ENCODE measurements at regions not wholly inside any gene's neighbourhood (a gene's known extent, or its start where the extent isn't known, plus 50 kb on each side); places are given as distances from the start of the nearest gene placed in this dataset.

DNA sequence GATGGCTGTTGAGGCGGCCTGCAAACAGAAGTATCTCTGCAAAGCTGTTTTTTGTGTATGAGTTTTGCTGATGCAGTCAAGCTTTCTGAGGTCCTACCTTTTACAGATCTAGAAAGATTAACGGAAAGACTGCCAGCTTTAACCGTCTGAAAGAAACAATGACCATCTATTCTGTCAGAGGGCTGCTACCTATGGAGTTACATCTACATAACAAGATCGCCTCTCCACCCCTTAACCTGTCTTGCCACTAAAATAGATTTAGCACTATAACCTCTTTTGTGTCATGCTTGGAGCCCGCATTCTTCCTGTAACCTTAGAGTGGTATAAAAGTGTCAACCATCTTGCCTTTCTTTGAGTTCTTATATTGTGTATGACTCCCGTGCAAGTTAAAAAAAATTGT is 291.2 kb downstream of the POM121L12 start:
- TF ChIP-seq, protein P1, sequence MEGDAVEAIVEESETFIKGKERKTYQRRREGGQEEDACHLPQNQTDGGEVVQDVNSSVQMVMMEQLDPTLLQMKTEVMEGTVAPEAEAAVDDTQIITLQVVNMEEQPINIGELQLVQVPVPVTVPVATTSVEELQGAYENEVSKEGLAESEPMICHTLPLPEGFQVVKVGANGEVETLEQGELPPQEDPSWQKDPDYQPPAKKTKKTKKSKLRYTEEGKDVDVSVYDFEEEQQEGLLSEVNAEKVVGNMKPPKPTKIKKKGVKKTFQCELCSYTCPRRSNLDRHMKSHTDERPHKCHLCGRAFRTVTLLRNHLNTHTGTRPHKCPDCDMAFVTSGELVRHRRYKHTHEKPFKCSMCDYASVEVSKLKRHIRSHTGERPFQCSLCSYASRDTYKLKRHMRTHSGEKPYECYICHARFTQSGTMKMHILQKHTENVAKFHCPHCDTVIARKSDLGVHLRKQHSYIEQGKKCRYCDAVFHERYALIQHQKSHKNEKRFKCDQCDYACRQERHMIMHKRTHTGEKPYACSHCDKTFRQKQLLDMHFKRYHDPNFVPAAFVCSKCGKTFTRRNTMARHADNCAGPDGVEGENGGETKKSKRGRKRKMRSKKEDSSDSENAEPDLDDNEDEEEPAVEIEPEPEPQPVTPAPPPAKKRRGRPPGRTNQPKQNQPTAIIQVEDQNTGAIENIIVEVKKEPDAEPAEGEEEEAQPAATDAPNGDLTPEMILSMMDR (IDR thresholded peaks at IDR 0.05; ENCODE audit: low read depth, low read length) = no peak
- TF ChIP-seq EZH2phosphoT487 (IDR thresholded peaks at IDR 0.05; ENCODE audit: low read depth) = no peak
